ENCODE measurements at regions not wholly inside any gene's neighbourhood (a gene's known extent, or its start where the extent isn't known, plus 50 kb on each side); places are given as distances from the start of the nearest gene placed in this dataset.

DNA sequence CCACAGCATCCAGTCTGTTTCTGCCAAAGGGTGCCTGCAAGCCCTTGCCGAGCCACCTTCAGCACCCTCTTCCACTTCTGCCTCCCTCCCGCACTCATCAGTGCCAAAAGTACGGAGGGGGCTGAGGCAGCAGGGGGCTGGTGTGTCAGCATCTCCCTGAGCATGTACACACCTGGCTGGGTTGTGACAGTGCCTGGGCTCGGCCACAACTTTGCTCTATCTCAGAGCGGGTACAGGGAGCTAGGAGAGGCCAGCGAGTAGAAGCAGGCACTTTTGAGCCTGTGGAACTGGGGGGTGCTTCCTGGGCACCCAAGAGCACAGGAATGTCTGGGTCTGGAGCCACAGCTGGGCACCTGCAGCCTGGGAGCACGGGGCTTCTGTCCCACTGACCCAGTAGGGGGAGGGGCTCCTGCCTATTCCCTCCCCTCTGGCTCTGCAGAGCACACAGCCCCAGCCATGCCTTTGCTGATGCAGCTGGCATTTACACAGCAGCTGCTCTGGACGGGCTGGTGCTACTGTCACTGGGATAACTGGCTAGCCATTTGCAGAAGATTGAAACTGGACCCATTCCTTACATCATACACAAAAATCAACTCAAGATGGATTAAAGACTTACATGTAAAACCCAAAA is 319.8 kb upstream of the RRP15 start:
- no peak overlapping the region for H2AFZ ChIP-seq (ENCODE audit: low read length)
- no peaks in the 10 kb centered on the region for H3K9me3 ChIP-seq (ENCODE audit: control insufficient read depth, low read depth, low read length)
- H3K4me2 ChIP-seq (ENCODE audit: insufficient read depth, insufficient read length, low read length), result no peak overlapping the region
- no peak overlapping the region for H2BK20ac ChIP-seq (ENCODE audit: low read depth, low read length, poor library complexity, severe bottlenecking)
- H3K4me1 Mint-ChIP-seq, result peaks cover 5 to 7% of the 10 kb centered on the region in 2 experiments; a peak in 3 of 4 replicates
- no peak overlapping the region for H3K23ac ChIP-seq (ENCODE audit: insufficient read length, low read depth, low read length)
- TF ChIP-seq, protein P1, sequence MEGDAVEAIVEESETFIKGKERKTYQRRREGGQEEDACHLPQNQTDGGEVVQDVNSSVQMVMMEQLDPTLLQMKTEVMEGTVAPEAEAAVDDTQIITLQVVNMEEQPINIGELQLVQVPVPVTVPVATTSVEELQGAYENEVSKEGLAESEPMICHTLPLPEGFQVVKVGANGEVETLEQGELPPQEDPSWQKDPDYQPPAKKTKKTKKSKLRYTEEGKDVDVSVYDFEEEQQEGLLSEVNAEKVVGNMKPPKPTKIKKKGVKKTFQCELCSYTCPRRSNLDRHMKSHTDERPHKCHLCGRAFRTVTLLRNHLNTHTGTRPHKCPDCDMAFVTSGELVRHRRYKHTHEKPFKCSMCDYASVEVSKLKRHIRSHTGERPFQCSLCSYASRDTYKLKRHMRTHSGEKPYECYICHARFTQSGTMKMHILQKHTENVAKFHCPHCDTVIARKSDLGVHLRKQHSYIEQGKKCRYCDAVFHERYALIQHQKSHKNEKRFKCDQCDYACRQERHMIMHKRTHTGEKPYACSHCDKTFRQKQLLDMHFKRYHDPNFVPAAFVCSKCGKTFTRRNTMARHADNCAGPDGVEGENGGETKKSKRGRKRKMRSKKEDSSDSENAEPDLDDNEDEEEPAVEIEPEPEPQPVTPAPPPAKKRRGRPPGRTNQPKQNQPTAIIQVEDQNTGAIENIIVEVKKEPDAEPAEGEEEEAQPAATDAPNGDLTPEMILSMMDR (conservative IDR thresholded peaks at IDR 0.05), result no peak
- H3K56ac ChIP-seq (ENCODE audit: insufficient read length, low read depth, low read length), result no peak overlapping the region
- no peak overlapping the region for H3T11ph ChIP-seq (ENCODE audit: low read length)
- peaks cover 13 to 14% of the 10 kb centered on the region in 2 experiments; a peak in 4 of 5 replicates for H3K9me3 Mint-ChIP-seq
- H3K27ac Mint-ChIP-seq, result no peak overlapping the region
- H4K91ac ChIP-seq (ENCODE audit: insufficient read length, low read depth, low read length), result no peak overlapping the region
- H2BK15ac ChIP-seq (ENCODE audit: low read depth, low read length), result no peak overlapping the region
- H3K4ac ChIP-seq (ENCODE audit: low read depth, low read length), result no peak overlapping the region
- H3K4me3 Mint-ChIP-seq, result no peak overlapping the region
- H2BK5ac ChIP-seq (ENCODE audit: insufficient read length, low read length), result no peak overlapping the region
- no peak overlapping the region for H4K5ac ChIP-seq (ENCODE audit: insufficient read length, low read depth, low read length)
- no CpG with 5 or more reads among the region's 8 CpGs for WGBS (ENCODE audit: extremely low coverage, insufficient read length, low lambda C conversion rate)
- H3K27me3 ChIP-seq (ENCODE audit: insufficient read depth, low read length), result no peaks in the 10 kb centered on the region
- no peak overlapping the region for H2AK5ac ChIP-seq (ENCODE audit: insufficient read length, low read length)
- no peaks in the 10 kb centered on the region for H3K79me1 ChIP-seq (ENCODE audit: insufficient read depth, low read depth, low read length, poor library complexity, severe bottlenecking)
- no peaks in the 10 kb centered on the region for H3K4me1 ChIP-seq (ENCODE audit: insufficient read depth, low read length)
- H3K23me2 ChIP-seq (ENCODE audit: insufficient read length, low read depth, low read length, poor library complexity, severe bottlenecking), result no peaks in the 10 kb centered on the region
- no peak overlapping the region for H3K27ac ChIP-seq (ENCODE audit: insufficient read length, low read depth, low read length)
- no peaks in the 10 kb centered on the region for H4K20me1 ChIP-seq (ENCODE audit: control insufficient read depth, insufficient read depth, insufficient read length)
- H3K36me3 Mint-ChIP-seq (ENCODE audit: insufficient read depth in 1 of 3, low read depth in 3 of 3), result peaks cover 4 to 19% (median 7%) of the 10 kb centered on the region in 3 experiments; a peak in 4 of 7 replicates
- H3K14ac ChIP-seq (ENCODE audit: insufficient read depth, low read length), result no peak overlapping the region
- no peak overlapping the region for H2BK12ac ChIP-seq (ENCODE audit: insufficient read length, low read depth, low read length)
- H3K9ac ChIP-seq (ENCODE audit: extremely low read depth, insufficient read length, low read length), result no peak overlapping the region
- DNase-seq, result no peak
- no peak overlapping the region for H4K8ac ChIP-seq (replicated peaks; ENCODE audit: insufficient read length, low read depth, low read length)
- H3K27me3 Mint-ChIP-seq (ENCODE audit: low read depth), result no peaks in the 10 kb centered on the region; the same call in 1 of the 2 replicates
- no peak overlapping the region for H3K18ac ChIP-seq (ENCODE audit: insufficient read length, low read depth, low read length)
- no peak overlapping the region for H2BK120ac ChIP-seq (ENCODE audit: low read depth, low read length, poor library complexity, severe bottlenecking)
- H3K79me2 ChIP-seq (ENCODE audit: insufficient read depth, low read length), result no peaks in the 10 kb centered on the region

Measured in H9 (cell line).